ENCODE measurements at regions not wholly inside any gene's neighbourhood (a gene's known extent, or its start where the extent isn't known, plus 50 kb on each side); places are given as distances from the start of the nearest gene placed in this dataset.

- H3K27ac ChIP-seq, result no peak overlapping the region
- ATAC-seq, result no peak
- no peaks in the 10 kb centered on the region for H3K36me3 ChIP-seq
- H3K4me3 ChIP-seq, result no peak overlapping the region
- H3K27me3 ChIP-seq, result peaks cover 0 to 3% (median 0%) of the 10 kb centered on the region in 9 donors
- intact Hi-C loops (cut with DNase I), result loop anchor here in 1 of 10 donors (5.0 kb wide), 1 partner anchor 175 kb away; no protein-coding TSS in a partner anchor
- TF ChIP-seq POLR2A (IDR thresholded peaks at IDR 0.05), result no peak
- TF ChIP-seq, protein P1, sequence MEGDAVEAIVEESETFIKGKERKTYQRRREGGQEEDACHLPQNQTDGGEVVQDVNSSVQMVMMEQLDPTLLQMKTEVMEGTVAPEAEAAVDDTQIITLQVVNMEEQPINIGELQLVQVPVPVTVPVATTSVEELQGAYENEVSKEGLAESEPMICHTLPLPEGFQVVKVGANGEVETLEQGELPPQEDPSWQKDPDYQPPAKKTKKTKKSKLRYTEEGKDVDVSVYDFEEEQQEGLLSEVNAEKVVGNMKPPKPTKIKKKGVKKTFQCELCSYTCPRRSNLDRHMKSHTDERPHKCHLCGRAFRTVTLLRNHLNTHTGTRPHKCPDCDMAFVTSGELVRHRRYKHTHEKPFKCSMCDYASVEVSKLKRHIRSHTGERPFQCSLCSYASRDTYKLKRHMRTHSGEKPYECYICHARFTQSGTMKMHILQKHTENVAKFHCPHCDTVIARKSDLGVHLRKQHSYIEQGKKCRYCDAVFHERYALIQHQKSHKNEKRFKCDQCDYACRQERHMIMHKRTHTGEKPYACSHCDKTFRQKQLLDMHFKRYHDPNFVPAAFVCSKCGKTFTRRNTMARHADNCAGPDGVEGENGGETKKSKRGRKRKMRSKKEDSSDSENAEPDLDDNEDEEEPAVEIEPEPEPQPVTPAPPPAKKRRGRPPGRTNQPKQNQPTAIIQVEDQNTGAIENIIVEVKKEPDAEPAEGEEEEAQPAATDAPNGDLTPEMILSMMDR (IDR thresholded peaks at IDR 0.05), result no peak
- 75 to 82% (median 79%) methylated on average over 4 of the region's 4 CpGs for WGBS, 4 donors
- no peaks in the 10 kb centered on the region for H3K9me3 ChIP-seq
- no peak for DNase-seq
- no peaks in the 10 kb centered on the region for H3K4me1 ChIP-seq
Observed at GRCh38 chr10:107391901-107392300, 227.4 kb upstream of the SORCS1 start.

DNA sequence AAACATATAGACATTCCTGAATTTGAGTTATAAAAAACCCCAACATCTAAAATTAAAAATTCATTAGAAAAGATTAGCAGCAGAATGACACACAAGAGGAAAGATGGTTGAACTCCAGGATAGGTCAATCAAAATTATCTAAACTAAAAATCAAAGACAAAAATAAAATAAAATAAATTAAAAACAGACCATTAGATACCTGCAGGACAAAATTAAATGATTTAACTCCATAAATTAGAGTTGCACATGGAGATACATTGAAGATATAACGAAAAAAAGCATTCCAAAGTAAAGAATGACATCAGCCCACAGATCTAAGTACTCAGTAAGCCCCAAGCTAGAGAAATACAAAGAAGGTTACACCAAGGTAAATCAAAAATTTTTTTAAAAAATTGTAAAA lies 226.1 kb upstream of the SORCS1 start:
- Histone ChIP-seq H3K36me3 (no peaks in the 10 kb centered on the region), H3K27me3 (peaks cover 0 to 3% (median 0%) of the 10 kb centered on the region in 9 donors), H3K4me1 (no peaks in the 10 kb centered on the region), H3K9me3 (no peaks in the 10 kb centered on the region), H3K27ac (no peak overlapping the region), H3K4me3 (no peak overlapping the region)
- DNase-seq (no peak), ATAC-seq (no peak)
- intact Hi-C loops (cut with DNase I), result loop anchor here in 1 of 10 donors (5.0 kb wide), 1 partner anchor 173 kb away; no protein-coding TSS in a partner anchor
- WGBS, 4 donors, result 60 to 71% (median 63%) methylated on average over 1 of the region's 1 CpG
- TF ChIP-seq POLR2A (IDR thresholded peaks at IDR 0.05), result no peak
- TF ChIP-seq, protein P1 (IDR thresholded peaks at IDR 0.05), result no peak

- WGBS, 4 donors, result 75 to 81% (median 80%) methylated on average over 3 of the region's 3 CpGs
Observed at GRCh38 chr10:107383357-107383756, 218.9 kb upstream of the SORCS1 start.

GRCh38 chr10:107379601-107380000 lies 215.1 kb upstream of the SORCS1 start:
- H3K4me1 ChIP-seq, result no peaks in the 10 kb centered on the region
- H3K36me3 ChIP-seq, result no peaks in the 10 kb centered on the region
- peaks cover 0 to 7% (median 0%) of the 10 kb centered on the region in 12 donors for H3K9me3 ChIP-seq
- DNase-seq (no peak), ATAC-seq (no peak)
- WGBS, 4 donors, result 80 to 96% (median 84%) methylated on average over 2 of the region's 2 CpGs
- intact Hi-C loops (cut with DNase I), result no loop called here
- TF ChIP-seq, protein P1 (IDR thresholded peaks at IDR 0.05), result no peak
- TF ChIP-seq POLR2A (IDR thresholded peaks at IDR 0.05), result no peak
- H3K27me3 ChIP-seq, result no peaks in the 10 kb centered on the region
- no peak overlapping the region for H3K27ac ChIP-seq
- no peak overlapping the region for H3K4me3 ChIP-seq

More at GRCh38 chr10:107383357-107383756, 218.9 kb upstream of the SORCS1 start:
- Histone ChIP-seq H3K36me3 (no peaks in the 10 kb centered on the region), H3K9me3 (no peaks in the 10 kb centered on the region), H3K27me3 (peaks cover 0 to 3% (median 0%) of the 10 kb centered on the region in 9 donors), H3K27ac (no peak overlapping the region), H3K4me1 (no peaks in the 10 kb centered on the region), H3K4me3 (no peak overlapping the region)
- ATAC-seq (no peak), DNase-seq (no peak)
- intact Hi-C loops (cut with DNase I), result no loop called here
- TF ChIP-seq POLR2A (IDR thresholded peaks at IDR 0.05), result no peak
- TF ChIP-seq, protein P1 (IDR thresholded peaks at IDR 0.05), result no peak

All from heart left ventricle (tissue), 16 donors.